ENCODE measurements at regions not wholly inside any gene's neighbourhood (a gene's known extent, or its start where the extent isn't known, plus 50 kb on each side); places are given as distances from the start of the nearest gene placed in this dataset.
"Not testable (repeated sequence)": the region's sequence is repeated elsewhere in the genome, so short reads cannot be mapped to it uniquely, and the experiment has no call there.

GRCh38 chr7:156565002-156565401, 75.6 kb upstream of the RNF32 start:
- H3K4me1 Mint-ChIP-seq; DNase-seq; H3K27ac Mint-ChIP-seq; ATAC-seq (replicated peaks); H3K4me3 Mint-ChIP-seq: not testable (repeated sequence)
- H3K36me3 Mint-ChIP-seq: peaks cover 12 to 13% of the 10 kb centered on the region in 2 donors
- peaks cover 18 to 19% of the 10 kb centered on the region in 2 donors for H3K9me3 Mint-ChIP-seq
- H3K27me3 Mint-ChIP-seq: peaks cover 16 to 21% of the 10 kb centered on the region in 2 donors

GRCh38 chr7:156560696-156561095, 79.9 kb upstream of the RNF32 start:
- ATAC-seq (replicated peaks) (no peak), DNase-seq (no peak)
- Mint-ChIP-seq H3K9me3 (peaks cover 17 to 19% of the 10 kb centered on the region in 2 donors), H3K36me3 (peaks cover 10 to 13% of the 10 kb centered on the region in 2 donors), H3K4me1 (peaks cover 7 to 8% of the 10 kb centered on the region in 2 donors), H3K4me3 (no peak overlapping the region), H3K27ac (no peak overlapping the region), H3K27me3 (peaks cover 14 to 16% of the 10 kb centered on the region in 2 donors)

GRCh38 chr7:156560075-156560474, 80.5 kb upstream of the RNF32 start:
- peaks cover 2 to 5% of the 10 kb centered on the region in 2 donors for H3K4me1 Mint-ChIP-seq
- H3K27me3 Mint-ChIP-seq: peaks cover 14 to 16% of the 10 kb centered on the region in 2 donors
- DNase-seq (no peak), ATAC-seq (replicated peaks) (no peak)
- no peak overlapping the region for H3K4me3 Mint-ChIP-seq
- H3K36me3 Mint-ChIP-seq: peaks cover 9 to 12% of the 10 kb centered on the region in 2 donors
- H3K27ac Mint-ChIP-seq: no peak overlapping the region
- peaks cover 15 to 17% of the 10 kb centered on the region in 2 donors for H3K9me3 Mint-ChIP-seq

DNA sequence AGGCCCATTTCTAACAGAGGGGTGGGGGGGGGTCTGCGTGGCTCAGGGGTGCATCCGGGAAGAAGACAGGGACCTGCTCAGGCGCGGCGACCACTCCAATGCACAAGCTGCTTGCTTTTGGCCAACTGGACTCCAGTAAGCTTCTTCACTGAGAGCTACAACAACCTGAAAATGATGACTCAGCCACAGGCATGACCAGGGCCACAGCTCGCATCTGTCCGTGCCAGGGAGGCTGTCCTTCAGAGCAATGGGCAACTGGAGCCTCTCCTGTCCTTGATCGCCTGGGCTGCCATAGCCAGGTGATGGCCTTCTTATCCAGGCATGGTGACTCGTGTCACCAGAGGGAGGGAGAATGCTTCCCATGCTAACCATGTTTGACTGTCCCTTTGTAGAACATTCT, 81.6 kb upstream of the RNF32 start:
- H3K27me3 Mint-ChIP-seq: peaks cover 14 to 16% of the 10 kb centered on the region in 2 donors
- H3K9me3 Mint-ChIP-seq: peaks cover 6 to 8% of the 10 kb centered on the region in 2 donors
- ATAC-seq (replicated peaks): no peak
- no peak overlapping the region for H3K27ac Mint-ChIP-seq
- H3K4me1 Mint-ChIP-seq: peaks cover 0 to under 1% of the 10 kb centered on the region in 2 donors
- peaks cover under 1 to 4% of the 10 kb centered on the region in 2 donors for H3K36me3 Mint-ChIP-seq
- no peak for DNase-seq
- H3K4me3 Mint-ChIP-seq: no peak overlapping the region

DNA sequence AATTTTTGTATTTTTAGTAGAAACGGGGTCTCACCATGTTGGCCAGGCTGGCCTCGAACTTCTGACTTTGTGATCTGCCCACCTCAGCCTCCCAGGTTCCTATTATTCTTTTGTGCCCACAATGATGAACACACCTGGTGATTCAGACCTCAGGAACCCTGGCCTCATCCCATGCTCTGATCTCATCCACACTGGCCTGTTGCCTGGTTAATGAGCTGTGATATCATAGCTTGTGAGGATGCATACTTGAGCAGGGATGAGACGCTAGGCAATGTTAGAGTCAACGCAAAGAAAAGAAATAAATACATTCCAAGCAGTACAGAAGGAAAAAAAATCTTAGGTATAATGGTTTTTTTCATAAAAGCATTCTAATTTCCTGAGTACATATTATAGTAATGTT, 82.4 kb upstream of the RNF32 start:
- peaks cover 14 to 16% of the 10 kb centered on the region in 2 donors for H3K27me3 Mint-ChIP-seq
- DNase-seq: no peak
- peaks cover 0 to 1% of the 10 kb centered on the region in 2 donors for H3K9me3 Mint-ChIP-seq
- no peak overlapping the region for H3K4me3 Mint-ChIP-seq
- H3K36me3 Mint-ChIP-seq: no peaks in the 10 kb centered on the region
- H3K27ac Mint-ChIP-seq: no peak overlapping the region
- ATAC-seq (replicated peaks): no peak
- no peaks in the 10 kb centered on the region for H3K4me1 Mint-ChIP-seq

- Mint-ChIP-seq H3K4me3 (no peak overlapping the region), H3K4me1 (no peaks in the 10 kb centered on the region)
- no peak for ATAC-seq (replicated peaks)
Observed at GRCh38 chr7:156556083-156556482, 84.5 kb upstream of the RNF32 start.

GRCh38 chr7:156554488-156554887, 86.1 kb upstream of the RNF32 start:
- ATAC-seq (replicated peaks) (no peak), DNase-seq (no peak)
- Mint-ChIP-seq H3K4me3 (no peak overlapping the region), H3K27me3 (no peaks in the 10 kb centered on the region), H3K36me3 (no peaks in the 10 kb centered on the region), H3K9me3 (peaks cover 1 to 2% of the 10 kb centered on the region in 2 donors), H3K4me1 (no peaks in the 10 kb centered on the region), H3K27ac (no peak overlapping the region)

More at GRCh38 chr7:156556083-156556482, 84.5 kb upstream of the RNF32 start:
- Mint-ChIP-seq H3K27me3 (peaks cover 8% of the 10 kb centered on the region in 2 donors), H3K36me3 (no peaks in the 10 kb centered on the region), H3K27ac (no peak overlapping the region), H3K9me3 (no peaks in the 10 kb centered on the region)
- no peak for DNase-seq

- Mint-ChIP-seq H3K4me1 (no peaks in the 10 kb centered on the region), H3K9me3 (peaks cover 12 to 13% of the 10 kb centered on the region in 2 donors), H3K27me3 (peaks cover 4 to 6% of the 10 kb centered on the region in 2 donors), H3K4me3 (no peak overlapping the region), H3K27ac (no peak overlapping the region), H3K36me3 (peaks cover 0 to 7% of the 10 kb centered on the region in 2 donors)
- DNase-seq (no peak), ATAC-seq (replicated peaks) (no peak)
Observed at GRCh38 chr7:156549636-156550035, 90.9 kb upstream of the RNF32 start.

GRCh38 chr7:156547884-156548561, 92.6 kb upstream of the RNF32 start:
- DNase-seq (no peak), ATAC-seq (replicated peaks) (no peak)
- Mint-ChIP-seq H3K27me3 (peaks cover 4 to 6% of the 10 kb centered on the region in 2 donors), H3K4me1 (no peaks in the 10 kb centered on the region), H3K9me3 (peaks cover 12 to 13% of the 10 kb centered on the region in 2 donors), H3K36me3 (peaks cover 0 to 7% of the 10 kb centered on the region in 2 donors), H3K4me3 (no peak overlapping the region), H3K27ac (no peak overlapping the region)

GRCh38 chr7:156545979-156546378, 94.6 kb upstream of the RNF32 start:
- Mint-ChIP-seq H3K27ac (no peak overlapping the region), H3K36me3 (peaks cover 0 to 7% of the 10 kb centered on the region in 2 donors), H3K4me1 (no peaks in the 10 kb centered on the region), H3K27me3 (peaks cover 4 to 6% of the 10 kb centered on the region in 2 donors), H3K4me3 (no peak overlapping the region), H3K9me3 (peaks cover 12 to 13% of the 10 kb centered on the region in 2 donors)
- ATAC-seq (replicated peaks) (no peak), DNase-seq (no peak)

DNA sequence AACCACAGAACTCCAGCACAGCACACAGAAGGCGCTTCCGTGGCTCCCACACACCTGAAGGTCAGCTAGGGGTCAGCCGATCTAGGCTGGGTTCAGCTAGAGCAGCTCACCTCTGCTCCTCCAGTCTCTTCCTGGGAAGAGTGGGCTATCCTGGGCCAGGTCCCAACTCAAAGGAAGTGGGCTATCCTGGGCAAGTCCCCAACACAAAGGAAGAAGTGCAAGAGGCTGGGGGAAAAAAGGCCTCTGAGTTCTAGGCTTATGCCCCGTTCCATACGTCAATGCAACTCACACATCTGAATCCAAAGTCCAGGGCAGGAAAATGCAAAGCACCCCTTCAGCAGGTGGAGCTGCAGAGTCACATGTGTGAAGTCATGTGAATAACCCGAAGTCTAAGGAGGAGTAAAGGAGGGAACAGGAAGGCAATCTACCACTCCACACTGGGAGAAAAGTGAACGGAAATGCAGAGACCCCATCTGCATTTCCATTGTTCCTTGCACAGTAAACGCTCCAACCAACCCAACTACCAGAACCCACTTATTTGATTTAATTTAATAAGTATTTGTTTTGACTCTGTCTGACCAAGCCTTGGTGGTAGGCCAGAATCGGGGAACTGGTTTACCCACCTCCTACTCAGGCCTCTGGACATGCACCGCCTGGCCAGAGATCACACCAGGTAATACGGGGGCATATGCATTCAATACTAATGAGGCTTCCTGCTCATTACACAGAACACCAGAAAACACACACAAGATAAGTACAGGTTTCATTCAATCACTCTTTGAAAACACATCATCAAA, 95.5 kb upstream of the RNF32 start:
- no peak overlapping the region for H3K4me3 Mint-ChIP-seq
- peaks cover 12% of the 10 kb centered on the region in 2 donors for H3K9me3 Mint-ChIP-seq
- H3K36me3 Mint-ChIP-seq: peaks cover 0 to 7% of the 10 kb centered on the region in 2 donors
- no peaks in the 10 kb centered on the region for H3K4me1 Mint-ChIP-seq
- no peak for DNase-seq
- ATAC-seq (replicated peaks): no peak
- no peak overlapping the region for H3K27ac Mint-ChIP-seq
- peaks cover 4 to 6% of the 10 kb centered on the region in 2 donors for H3K27me3 Mint-ChIP-seq

GRCh38 chr7:156543699-156544598, 96.6 kb upstream of the RNF32 start:
- Mint-ChIP-seq H3K9me3 (peaks cover 7% of the 10 kb centered on the region in 2 donors), H3K27ac (no peak overlapping the region), H3K4me1 (no peaks in the 10 kb centered on the region), H3K36me3 (peaks cover 0 to 7% of the 10 kb centered on the region in 2 donors), H3K4me3 (no peak overlapping the region), H3K27me3 (peaks cover 9 to 11% of the 10 kb centered on the region in 2 donors)
- ATAC-seq (replicated peaks): no peak
- DNase-seq: no peak

DNA sequence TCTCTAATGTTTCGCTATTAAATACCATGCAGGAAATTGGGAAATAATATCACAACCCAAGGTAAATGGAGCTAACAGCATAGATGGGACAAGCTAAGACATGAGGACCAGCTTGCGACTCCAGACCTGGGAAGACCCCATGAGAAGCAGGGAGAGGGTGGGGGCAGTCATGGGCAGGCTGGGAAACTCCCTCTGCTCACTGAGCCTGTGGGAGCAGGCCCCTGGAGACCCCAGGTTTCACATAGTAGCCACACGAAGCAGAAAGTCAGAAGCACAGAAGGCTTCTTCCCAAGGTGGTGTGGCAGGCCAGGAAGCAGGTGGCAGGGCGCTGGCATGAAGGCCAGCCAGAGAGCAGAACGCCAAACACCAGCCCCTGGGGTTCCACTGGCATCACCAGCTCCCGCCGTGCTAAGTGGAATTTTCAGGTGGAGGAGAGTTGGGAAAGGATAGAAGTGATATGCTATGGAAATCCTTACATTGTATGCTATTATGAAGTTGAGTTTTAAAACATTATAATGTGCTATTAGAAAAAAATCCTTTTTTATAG, 99.9 kb upstream of the RNF32 start:
- no peaks in the 10 kb centered on the region for H3K4me1 Mint-ChIP-seq
- H3K9me3 Mint-ChIP-seq: peaks cover 2 to 5% of the 10 kb centered on the region in 2 donors
- DNase-seq: no peak
- H3K27me3 Mint-ChIP-seq: peaks cover 5% of the 10 kb centered on the region in 2 donors
- no peaks in the 10 kb centered on the region for H3K36me3 Mint-ChIP-seq
- ATAC-seq (replicated peaks): no peak
- H3K4me3 Mint-ChIP-seq: no peak overlapping the region
- H3K27ac Mint-ChIP-seq: no peak overlapping the region

- Mint-ChIP-seq H3K4me1 (no peaks in the 10 kb centered on the region), H3K36me3 (no peaks in the 10 kb centered on the region), H3K27me3 (peaks cover 5% of the 10 kb centered on the region in 2 donors), H3K27ac (no peak overlapping the region), H3K9me3 (peaks cover 2 to 5% of the 10 kb centered on the region in 2 donors), H3K4me3 (no peak overlapping the region)
- DNase-seq (no peak), ATAC-seq (replicated peaks) (no peak)
Observed at GRCh38 chr7:156539999-156540398, 100.6 kb upstream of the RNF32 start.
